ENCODE measurements at regions not wholly inside any gene's neighbourhood (a gene's known extent, or its start where the extent isn't known, plus 50 kb on each side); places are given as distances from the start of the nearest gene placed in this dataset.

DNA sequence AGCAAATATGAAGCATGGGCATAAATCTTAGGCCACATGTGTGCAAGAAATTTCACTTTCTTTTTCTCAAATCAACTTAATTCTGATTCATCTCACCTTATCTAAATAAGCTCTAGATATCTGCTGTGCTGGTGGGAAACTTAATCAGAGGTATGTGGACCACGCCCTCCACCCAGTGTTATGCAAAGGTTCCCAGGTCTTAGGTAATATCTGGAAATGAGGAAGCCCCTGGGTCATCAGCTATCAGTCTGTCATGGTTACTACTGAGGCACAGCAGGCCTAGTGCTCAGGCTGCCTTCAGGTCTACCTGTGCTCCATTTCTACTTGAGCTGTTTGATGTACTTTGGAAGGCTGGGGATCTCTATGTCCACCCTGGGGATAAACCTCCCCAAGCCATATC is 134.4 kb upstream of the KCNH8 start:
- Histone ChIP-seq H3K27me3 (ENCODE audit: insufficient read depth, low read length) (no peaks in the 10 kb centered on the region), H2BK120ac (ENCODE audit: insufficient read depth, low read length, poor library complexity) (no peak overlapping the region), H3K9ac (ENCODE audit: low read length) (no peak overlapping the region), H2AFZ (ENCODE audit: insufficient read depth, low read length, poor library complexity) (no peak overlapping the region), H3K79me1 (ENCODE audit: low read length) (no peaks in the 10 kb centered on the region), H3K14ac (ENCODE audit: low read length) (no peak overlapping the region), H3K18ac (ENCODE audit: low read length) (no peak overlapping the region), H2BK12ac (ENCODE audit: low read length) (no peak overlapping the region), H3K4me1 (ENCODE audit: control insufficient read depth in 1 of 2, insufficient read depth in 2 of 2, low read length in 2 of 2) (no peaks in the 10 kb centered on the region), H4K8ac (ENCODE audit: low read depth, low read length) (no peak overlapping the region), H3K4ac (ENCODE audit: low read depth, low read length) (no peak overlapping the region), H3K4me2 (ENCODE audit: low read length) (no peak overlapping the region), H4K91ac (ENCODE audit: low read depth, low read length) (no peak overlapping the region), H3K36me3 (ENCODE audit: control insufficient read depth in 1 of 2, insufficient read depth in 2 of 2, low read length in 2 of 2) (no peaks in the 10 kb centered on the region), H4K12ac (ENCODE audit: low read depth, low read length) (no peak overlapping the region), H3K9me3 (ENCODE audit: insufficient read depth, low read depth, low read length) (no peaks in the 10 kb centered on the region), H2AK5ac (ENCODE audit: low read length) (no peak overlapping the region), H3K79me2 (ENCODE audit: control insufficient read depth, insufficient read depth, low read length, poor library complexity) (no peaks in the 10 kb centered on the region), H2BK5ac (ENCODE audit: low read depth, low read length, poor library complexity) (no peak overlapping the region), H3K4me3 (ENCODE audit: low read depth, low read length) (no peak overlapping the region), H3K27ac (ENCODE audit: low read depth, low read length) (no peak overlapping the region), H3K23ac (ENCODE audit: low read length) (no peak overlapping the region)
- DNase-seq: peak; percentile 13 to 17
- no CpG with 5 or more reads among the region's 1 CpG for WGBS (ENCODE audit: extremely low coverage, insufficient coverage, insufficient read length)

DNA sequence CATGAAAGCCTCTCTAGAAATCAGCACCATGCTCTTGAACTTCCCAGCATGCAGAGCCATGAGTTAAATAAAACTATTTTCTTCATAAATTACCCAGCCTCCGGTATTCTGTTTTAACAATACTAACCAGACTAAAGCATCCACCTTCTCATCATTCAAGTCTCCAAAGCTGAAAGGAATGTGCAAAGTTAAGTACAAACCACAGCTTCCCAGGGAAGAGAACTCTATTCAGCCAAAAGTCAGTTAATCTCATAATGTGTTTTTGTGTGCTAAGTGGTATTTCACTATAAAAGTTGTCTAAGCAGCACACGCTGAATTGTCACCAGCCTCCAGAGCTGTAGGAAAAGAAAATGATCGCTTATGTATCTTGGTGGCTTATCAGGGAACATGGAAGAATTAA is 135.5 kb upstream of the KCNH8 start:
- Histone ChIP-seq H3K9me3 (ENCODE audit: insufficient read depth, low read depth, low read length) (no peaks in the 10 kb centered on the region), H3K23ac (ENCODE audit: low read length) (no peak overlapping the region), H3K27me3 (ENCODE audit: insufficient read depth, low read length) (no peaks in the 10 kb centered on the region), H4K8ac (ENCODE audit: low read depth, low read length) (no peak overlapping the region), H3K79me1 (ENCODE audit: low read length) (no peaks in the 10 kb centered on the region), H3K9ac (ENCODE audit: low read length) (no peak overlapping the region), H3K14ac (ENCODE audit: low read length) (no peak overlapping the region), H2BK12ac (ENCODE audit: low read length) (no peak overlapping the region), H3K27ac (ENCODE audit: low read depth, low read length) (no peak overlapping the region), H3K4ac (ENCODE audit: low read depth, low read length) (no peak overlapping the region), H4K12ac (ENCODE audit: low read depth, low read length) (no peak overlapping the region), H3K36me3 (ENCODE audit: control insufficient read depth in 1 of 2, insufficient read depth in 2 of 2, low read length in 2 of 2) (no peaks in the 10 kb centered on the region), H3K4me2 (ENCODE audit: low read length) (no peak overlapping the region), H3K4me1 (ENCODE audit: control insufficient read depth in 1 of 2, insufficient read depth in 2 of 2, low read length in 2 of 2) (no peaks in the 10 kb centered on the region), H3K4me3 (ENCODE audit: low read depth, low read length) (no peak overlapping the region), H2AK5ac (ENCODE audit: low read length) (no peak overlapping the region), H2BK120ac (ENCODE audit: insufficient read depth, low read length, poor library complexity) (no peak overlapping the region), H2BK5ac (ENCODE audit: low read depth, low read length, poor library complexity) (no peak overlapping the region), H3K79me2 (ENCODE audit: control insufficient read depth, insufficient read depth, low read length, poor library complexity) (no peaks in the 10 kb centered on the region), H2AFZ (ENCODE audit: insufficient read depth, low read length, poor library complexity) (no peak overlapping the region), H3K18ac (ENCODE audit: low read length) (no peak overlapping the region), H4K91ac (ENCODE audit: low read depth, low read length) (no peak overlapping the region)
- DNase-seq: no peak
- no CpG with 5 or more reads among the region's 3 CpGs for WGBS (ENCODE audit: extremely low coverage, insufficient coverage, insufficient read length)

DNA sequence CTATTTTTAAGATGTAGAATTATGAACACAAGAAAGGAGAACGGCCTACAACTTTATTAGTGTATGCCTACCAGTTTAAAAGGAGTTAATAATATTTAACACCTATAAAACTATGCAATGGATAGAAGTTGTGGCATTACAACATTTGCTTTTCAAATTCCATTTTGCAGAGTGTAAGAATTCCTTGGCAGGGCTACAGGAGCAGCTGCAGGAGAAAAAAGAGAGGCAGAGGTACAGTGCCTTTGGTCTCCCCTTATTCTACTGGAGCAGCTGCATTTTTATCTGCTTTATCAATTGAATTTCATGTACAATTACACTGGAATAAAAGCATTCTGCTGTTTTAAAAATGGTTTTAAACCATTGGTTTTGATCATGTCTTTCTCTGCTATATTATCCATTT is 145.7 kb upstream of the KCNH8 start:
- Histone ChIP-seq H2AK5ac (ENCODE audit: low read length) (no peak overlapping the region), H4K91ac (ENCODE audit: low read depth, low read length) (no peak overlapping the region), H2AFZ (ENCODE audit: insufficient read depth, low read length, poor library complexity) (no peak overlapping the region), H4K12ac (ENCODE audit: low read depth, low read length) (no peak overlapping the region), H3K23ac (ENCODE audit: low read length) (no peak overlapping the region), H3K4me3 (ENCODE audit: low read depth, low read length) (no peak overlapping the region), H3K79me2 (ENCODE audit: control insufficient read depth, insufficient read depth, low read length, poor library complexity) (no peaks in the 10 kb centered on the region), H3K27ac (ENCODE audit: low read depth, low read length) (no peak overlapping the region), H3K27me3 (ENCODE audit: insufficient read depth, low read length) (no peaks in the 10 kb centered on the region), H4K8ac (ENCODE audit: low read depth, low read length) (no peak overlapping the region), H3K36me3 (ENCODE audit: control insufficient read depth in 1 of 2, insufficient read depth in 2 of 2, low read length in 2 of 2) (no peaks in the 10 kb centered on the region), H3K18ac (ENCODE audit: low read length) (no peak overlapping the region), H2BK5ac (ENCODE audit: low read depth, low read length, poor library complexity) (no peak overlapping the region), H3K9ac (ENCODE audit: low read length) (no peak overlapping the region), H3K14ac (ENCODE audit: low read length) (no peak overlapping the region), H3K9me3 (ENCODE audit: insufficient read depth, low read depth, low read length) (no peaks in the 10 kb centered on the region), H3K4me2 (ENCODE audit: low read length) (no peak overlapping the region), H2BK120ac (ENCODE audit: insufficient read depth, low read length, poor library complexity) (no peak overlapping the region), H3K4ac (ENCODE audit: low read depth, low read length) (no peak overlapping the region), H2BK12ac (ENCODE audit: low read length) (no peak overlapping the region), H3K79me1 (ENCODE audit: low read length) (no peaks in the 10 kb centered on the region), H3K4me1 (ENCODE audit: control insufficient read depth in 1 of 2, insufficient read depth in 2 of 2, low read length in 2 of 2) (no peaks in the 10 kb centered on the region)
- DNase-seq: no peak
- WGBS (ENCODE audit: extremely low coverage, insufficient coverage, insufficient read length): no CpG with 5 or more reads among the region's 1 CpG

DNA sequence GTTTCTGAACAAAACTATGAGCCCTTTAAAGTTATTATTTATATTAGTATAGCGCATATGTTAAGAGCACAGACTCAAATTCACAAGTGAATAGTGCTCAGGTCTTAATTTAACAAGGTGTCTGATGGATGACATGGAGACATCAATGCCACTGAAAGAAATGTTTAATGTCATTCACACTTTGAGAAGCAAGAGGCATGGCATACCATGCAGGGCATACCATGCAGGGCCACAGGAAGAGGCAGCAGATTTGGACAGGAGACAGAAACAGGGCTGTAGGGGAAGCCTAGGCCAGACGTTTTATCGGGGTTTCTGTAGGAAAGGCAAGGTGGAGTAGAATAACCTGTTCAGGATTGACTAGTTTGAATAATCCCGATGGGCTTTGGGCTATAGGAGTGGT is 150.2 kb upstream of the KCNH8 start:
- Histone ChIP-seq H3K23ac (ENCODE audit: low read length) (no peak overlapping the region), H4K12ac (ENCODE audit: low read depth, low read length) (no peak overlapping the region), H2BK120ac (ENCODE audit: insufficient read depth, low read length, poor library complexity) (no peak overlapping the region), H3K79me1 (ENCODE audit: low read length) (no peaks in the 10 kb centered on the region), H3K27me3 (ENCODE audit: insufficient read depth, low read length) (no peaks in the 10 kb centered on the region), H3K9me3 (ENCODE audit: insufficient read depth, low read depth, low read length) (no peaks in the 10 kb centered on the region), H4K8ac (ENCODE audit: low read depth, low read length) (no peak overlapping the region), H3K79me2 (ENCODE audit: control insufficient read depth, insufficient read depth, low read length, poor library complexity) (no peaks in the 10 kb centered on the region), H4K91ac (ENCODE audit: low read depth, low read length) (no peak overlapping the region), H2BK5ac (ENCODE audit: low read depth, low read length, poor library complexity) (no peak overlapping the region), H3K4me1 (ENCODE audit: control insufficient read depth in 1 of 2, insufficient read depth in 2 of 2, low read length in 2 of 2) (no peaks in the 10 kb centered on the region), H2AK5ac (ENCODE audit: low read length) (no peak overlapping the region), H3K18ac (ENCODE audit: low read length) (no peak overlapping the region), H3K4me2 (ENCODE audit: low read length) (no peak overlapping the region), H3K4me3 (ENCODE audit: low read depth, low read length) (no peak overlapping the region), H3K9ac (ENCODE audit: low read length) (no peak overlapping the region), H2BK12ac (ENCODE audit: low read length) (no peak overlapping the region), H3K4ac (ENCODE audit: low read depth, low read length) (no peak overlapping the region), H2AFZ (ENCODE audit: insufficient read depth, low read length, poor library complexity) (no peak overlapping the region), H3K36me3 (ENCODE audit: control insufficient read depth in 1 of 2, insufficient read depth in 2 of 2, low read length in 2 of 2) (no peaks in the 10 kb centered on the region), H3K14ac (ENCODE audit: low read length) (no peak overlapping the region), H3K27ac (ENCODE audit: low read depth, low read length) (no peak overlapping the region)
- DNase-seq: no peak
- no CpG with 5 or more reads among the region's 4 CpGs for WGBS (ENCODE audit: extremely low coverage, insufficient coverage, insufficient read length)
